ENCODE measurements at regions not wholly inside any gene's neighbourhood (a gene's known extent, or its start where the extent isn't known, plus 50 kb on each side); places are given as distances from the start of the nearest gene placed in this dataset.
A peak's percentile ranks its signal among the peaks of the same experiment; 100 is the strongest.
"Not testable (repeated sequence)": the region's sequence is repeated elsewhere in the genome, so short reads cannot be mapped to it uniquely, and the experiment has no call there.

GRCh38 chr7:29651477-29651876, 87.8 kb downstream of the PRR15 start:
- no peak for DNase-seq

GRCh38 chr7:29652556-29652955, 88.9 kb downstream of the PRR15 start:
- no peak for DNase-seq

GRCh38 chr7:29654340-29654739, 90.7 kb downstream of the PRR15 start:
- DNase-seq = not testable (repeated sequence)

- DNase-seq = no peak
Measured at GRCh38 chr7:29657288-29657687, 93.7 kb downstream of the PRR15 start.

GRCh38 chr7:29657856-29658255, 94.2 kb downstream of the PRR15 start:
- DNase-seq = no peak

GRCh38 chr7:29659213-29659612, 95.6 kb downstream of the PRR15 start:
- DNase-seq = not testable (repeated sequence)

- DNase-seq = not testable (repeated sequence)
Measured at GRCh38 chr7:29662899-29663298, 99.3 kb downstream of the PRR15 start.

- DNase-seq = not testable (repeated sequence)
Measured at GRCh38 chr7:29664999-29665398, 101.4 kb downstream of the PRR15 start.

GRCh38 chr7:29667096-29667669, 103.5 kb downstream of the PRR15 start:
- not testable (repeated sequence) for DNase-seq

GRCh38 chr7:29671286-29671685, 107.7 kb downstream of the PRR15 start:
- not testable (repeated sequence) for DNase-seq

- not testable (repeated sequence) for DNase-seq
Measured at GRCh38 chr7:29673635-29674034, 110.0 kb downstream of the PRR15 start.

GRCh38 chr7:29674626-29675025, 111.0 kb downstream of the PRR15 start:
- DNase-seq = not testable (repeated sequence)

- DNase-seq = not testable (repeated sequence)
Measured at GRCh38 chr7:29677254-29677653, 113.6 kb downstream of the PRR15 start.

- DNase-seq = not testable (repeated sequence)
Measured at GRCh38 chr7:29679963-29680362, 116.3 kb downstream of the PRR15 start.

GRCh38 chr7:29680601-29681000, 117.0 kb downstream of the PRR15 start:
- not testable (repeated sequence) for DNase-seq

- peak; percentile 40 for DNase-seq
Measured at GRCh38 chr7:29684151-29684786, 120.6 kb downstream of the PRR15 start.

GRCh38 chr7:29684787-29685650, 121.3 kb upstream of the WIPF3 start:
- peak; percentile 68 for DNase-seq

GRCh38 chr7:29685651-29686271, 120.5 kb upstream of the WIPF3 start:
- peak; percentile 63 for DNase-seq

GRCh38 chr7:29690510-29690909, 115.8 kb upstream of the WIPF3 start:
- DNase-seq = not testable (repeated sequence)

GRCh38 chr7:29696402-29696801, 109.9 kb upstream of the WIPF3 start:
- DNase-seq = not testable (repeated sequence)

GRCh38 chr7:29699723-29700122, 106.6 kb upstream of the WIPF3 start:
- DNase-seq = not testable (repeated sequence)

GRCh38 chr7:29701540-29701939, 104.8 kb upstream of the WIPF3 start:
- not testable (repeated sequence) for DNase-seq

- not testable (repeated sequence) for DNase-seq
Measured at GRCh38 chr7:29703830-29704229, 102.5 kb upstream of the WIPF3 start.
